RWPE2 (cell line): ENCODE measurements at regions not wholly inside any gene's neighbourhood (a gene's known extent, or its start where the extent isn't known, plus 50 kb on each side); places are given as distances from the start of the nearest gene placed in this dataset.

Experiments
- ATAC-seq: fragments of 200-7000 bp; cut with Tn5 transposase; 3 replicates; pipeline ENCODE4 v1.9.1; 2021; ENCODE audit warnings: low read depth
- DNase-seq: peaks from one replicate; pipeline ENCODE4 v3.0.0-alpha.2; 2020; ENCODE audit warnings: low spot score
- H3K27ac ChIP-seq: fragments of 450-650 bp; 2 replicates; pipeline ENCODE4 v1.5.1; 2017; ENCODE audit warnings: mild to moderate bottlenecking; ENCODE audit not compliant: poor library complexity, severe bottlenecking
- H3K27me3 ChIP-seq: fragments of 250-450 bp; sonication (Bioruptor Pico); 2 replicates; pipeline ENCODE4 v1.5.1; 2021; ENCODE audit warnings: mild to moderate bottlenecking, moderate library complexity; ENCODE audit not compliant: insufficient read depth, poor library complexity, severe bottlenecking
- H3K36me3 ChIP-seq: fragments of 250-450 bp; sonication (Bioruptor Pico); 2 replicates; pipeline ENCODE4 v1.5.1; 2020; ENCODE audit warnings: low read depth, mild to moderate bottlenecking, moderate library complexity
- H3K4me1 ChIP-seq: fragments of 250-450 bp; sonication (Bioruptor Pico); 2 replicates; pipeline ENCODE4 v1.5.1; 2021; ENCODE audit warnings: mild to moderate bottlenecking, moderate library complexity; ENCODE audit not compliant: insufficient read depth, poor library complexity, severe bottlenecking
- H3K4me3 ChIP-seq: fragments of 250-450 bp; sonication (Bioruptor Pico); 2 replicates; pipeline ENCODE4 v1.5.1; 2021; ENCODE audit warnings: mild to moderate bottlenecking, moderate library complexity; ENCODE audit not compliant: severe bottlenecking
- H3K9me3 ChIP-seq: fragments of 250-450 bp; sonication (Bioruptor Pico); 2 replicates; pipeline ENCODE4 v1.5.1; 2021; ENCODE audit warnings: mild to moderate bottlenecking, moderate library complexity; ENCODE audit not compliant: severe bottlenecking
- CTCF ChIP-seq: fragments of 450-650 bp; IDR thresholded peaks from one replicate; pipeline ENCODE4 v1.5.1; 2017; ENCODE audit warnings: mild to moderate bottlenecking, moderate library complexity; ENCODE audit not compliant: poor library complexity, severe bottlenecking

GRCh38 chr4:123043793-123044425 lies 121.5 kb upstream of the NUDT6 start:
- TF ChIP-seq CTCF = no peak
- peaks cover 12% of the 10 kb centered on the region for H3K9me3 ChIP-seq
- DNase-seq (no peak), ATAC-seq (no peak)
- H3K27ac ChIP-seq = no peak overlapping the region
- H3K27me3 ChIP-seq = no peaks in the 10 kb centered on the region
- no peaks in the 10 kb centered on the region for H3K4me1 ChIP-seq
- H3K36me3 ChIP-seq = peaks cover 11% of the 10 kb centered on the region
- H3K4me3 ChIP-seq = no peak overlapping the region

GRCh38 chr4:123046096-123046495 lies 123.7 kb upstream of the NUDT6 start:
- no peaks in the 10 kb centered on the region for H3K4me1 ChIP-seq
- DNase-seq = no peak
- no peak for ATAC-seq
- no peak for TF ChIP-seq CTCF
- H3K27me3 ChIP-seq = no peaks in the 10 kb centered on the region
- peaks cover 11% of the 10 kb centered on the region for H3K36me3 ChIP-seq
- no peak overlapping the region for H3K27ac ChIP-seq
- H3K4me3 ChIP-seq = no peak overlapping the region
- H3K9me3 ChIP-seq = peaks cover 12% of the 10 kb centered on the region

- H3K27ac ChIP-seq = no peak overlapping the region
- H3K4me1 ChIP-seq = no peaks in the 10 kb centered on the region
- ATAC-seq (no peak), DNase-seq (no peak)
- no peak for TF ChIP-seq CTCF
- peaks cover 3% of the 10 kb centered on the region; the same call in 1 of the 2 replicates for H3K36me3 ChIP-seq
- H3K27me3 ChIP-seq = no peaks in the 10 kb centered on the region
- no peak overlapping the region for H3K4me3 ChIP-seq
- H3K9me3 ChIP-seq = peaks cover 5% of the 10 kb centered on the region
Observed at GRCh38 chr4:123050018-123050417, 127.6 kb upstream of the NUDT6 start.

GRCh38 chr4:123052007-123052406 lies 129.6 kb upstream of the NUDT6 start:
- no peak for DNase-seq
- ATAC-seq = no peak
- TF ChIP-seq CTCF = no peak

GRCh38 chr4:123055943-123056342 lies 133.5 kb upstream of the NUDT6 start:
- peaks cover 12% of the 10 kb centered on the region for H3K4me1 ChIP-seq
- H3K36me3 ChIP-seq = peaks cover 16% of the 10 kb centered on the region
- H3K27ac ChIP-seq = no peak overlapping the region
- no peaks in the 10 kb centered on the region for H3K9me3 ChIP-seq
- no peaks in the 10 kb centered on the region for H3K27me3 ChIP-seq
- DNase-seq = no peak
- TF ChIP-seq CTCF = no peak
- ATAC-seq = peak; percentile 87
- no peak overlapping the region for H3K4me3 ChIP-seq

More at GRCh38 chr4:123052007-123052406, 129.6 kb upstream of the NUDT6 start:
- peaks cover 5% of the 10 kb centered on the region for H3K9me3 ChIP-seq
- peaks cover 12% of the 10 kb centered on the region for H3K4me1 ChIP-seq
- H3K4me3 ChIP-seq = no peak overlapping the region
- no peak overlapping the region for H3K27ac ChIP-seq
- H3K27me3 ChIP-seq = no peaks in the 10 kb centered on the region
- H3K36me3 ChIP-seq = peaks cover 12% of the 10 kb centered on the region
